ENCODE measurements at regions not wholly inside any gene's neighbourhood (a gene's known extent, or its start where the extent isn't known, plus 50 kb on each side); places are given as distances from the start of the nearest gene placed in this dataset.

DNA sequence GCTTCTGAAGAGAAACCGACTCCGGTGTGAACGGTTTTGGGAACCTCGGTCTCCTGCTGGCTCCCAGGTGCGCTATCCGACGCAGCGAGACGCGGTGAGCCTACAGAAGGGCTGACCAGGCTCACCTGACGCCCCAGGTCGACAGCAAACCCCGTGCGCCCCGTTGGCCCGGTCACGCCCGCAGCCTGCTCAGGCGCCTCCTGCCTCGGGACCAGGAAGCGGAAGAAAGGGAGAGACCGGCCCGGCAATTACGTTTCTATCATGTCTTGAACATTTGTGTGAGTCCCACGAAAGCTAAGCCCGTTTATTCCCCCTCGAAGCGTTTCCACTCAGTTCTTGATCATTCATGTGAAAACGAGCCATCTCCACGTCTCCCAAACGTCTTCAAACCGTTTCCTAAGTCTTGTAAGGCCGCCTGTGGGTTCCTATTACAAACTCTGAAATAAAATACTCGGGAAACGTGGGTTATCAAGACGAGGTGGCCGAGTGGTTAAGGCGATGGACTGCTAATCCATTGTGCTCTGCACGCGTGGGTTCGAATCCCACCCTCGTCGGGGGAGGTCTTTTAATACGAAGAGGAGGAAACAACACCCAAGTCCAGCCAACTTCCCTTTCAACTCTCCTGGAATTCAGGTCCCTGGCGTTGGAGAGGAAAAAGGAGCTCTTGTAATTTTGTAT lies 150.5 kb upstream of the PRSS16 start:
- in situ Hi-C loops (cut with MboI; ENCODE audit: low sequenced_read_pairs), result no loop called here

DNA sequence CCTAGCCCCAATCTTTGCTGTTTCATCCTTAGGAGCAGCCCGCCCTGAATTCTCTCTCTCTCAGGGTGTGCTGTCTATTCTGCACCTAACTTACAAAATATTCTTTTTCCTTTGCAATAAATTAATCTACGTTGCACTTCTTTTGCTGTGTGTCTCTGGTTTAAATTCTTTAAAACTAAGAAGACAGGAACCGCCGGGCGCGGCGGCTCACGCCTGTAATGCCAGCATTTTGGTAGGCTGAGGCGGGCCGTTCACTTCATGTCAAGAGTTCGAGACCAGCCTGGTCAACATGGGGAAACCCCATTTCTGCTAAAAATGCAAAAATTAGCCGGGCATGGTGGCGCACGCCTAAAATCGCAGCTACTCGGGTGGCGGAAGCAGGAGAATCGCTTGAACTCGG lies 148.5 kb upstream of the PRSS16 start:
- in situ Hi-C loops (cut with MboI; ENCODE audit: low sequenced_read_pairs), result no loop called here

DNA sequence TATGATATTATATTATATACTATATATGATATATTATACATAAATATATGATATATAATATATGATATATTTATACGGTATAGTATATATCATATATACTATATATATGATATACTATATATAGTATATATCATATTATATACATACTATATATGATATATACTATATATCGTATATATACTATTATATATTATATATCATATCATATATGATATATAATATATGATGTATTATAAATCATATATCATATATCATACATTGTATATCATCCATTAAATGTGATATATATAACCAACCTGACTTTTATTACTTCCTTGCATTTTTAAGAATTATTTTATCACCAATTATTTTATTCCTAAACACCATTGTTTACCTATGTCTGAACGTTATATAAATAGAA lies 146.6 kb upstream of the PRSS16 start:
- in situ Hi-C loops (cut with MboI; ENCODE audit: low sequenced_read_pairs), result no loop called here

DNA sequence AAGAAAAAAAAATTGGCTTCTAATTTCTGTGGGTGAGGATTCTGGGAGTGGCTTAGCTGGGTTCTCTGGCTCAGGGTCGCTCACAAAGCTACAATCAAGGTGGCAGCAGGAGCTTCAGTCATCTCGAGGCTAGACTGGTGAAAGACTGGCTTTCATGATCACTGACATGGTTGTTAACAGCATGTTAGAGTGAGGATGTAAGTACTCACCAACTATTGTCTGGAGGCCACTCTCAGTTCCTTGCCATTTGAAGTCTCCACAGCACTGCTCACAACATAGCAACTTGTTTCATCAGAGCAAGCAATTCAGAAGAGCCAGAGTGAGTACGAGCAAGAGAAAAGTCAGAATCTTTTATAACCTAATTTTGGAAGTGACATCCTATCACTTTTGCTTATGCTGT lies 145.7 kb upstream of the PRSS16 start:
- in situ Hi-C loops (cut with MboI; ENCODE audit: low sequenced_read_pairs), result no loop called here

DNA sequence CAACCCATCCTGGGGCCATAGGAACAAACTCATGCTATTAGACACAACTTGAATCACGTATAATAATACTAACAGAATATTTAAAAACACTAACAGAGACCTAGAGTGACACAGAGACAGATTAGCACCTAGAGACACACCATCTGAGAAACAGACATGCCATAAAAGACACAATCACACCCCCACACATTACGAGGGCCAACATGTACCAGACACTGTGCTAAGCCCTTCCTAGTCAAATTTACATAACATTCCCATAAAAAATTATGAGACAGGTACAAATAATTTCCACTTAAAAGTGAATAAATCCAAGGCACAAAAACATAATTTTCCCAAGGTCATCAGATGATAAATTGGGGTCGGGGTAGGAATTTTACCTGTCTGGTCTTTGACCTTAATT lies 141.1 kb upstream of the PRSS16 start:
- in situ Hi-C loops (cut with MboI; ENCODE audit: low sequenced_read_pairs), result no loop called here

DNA sequence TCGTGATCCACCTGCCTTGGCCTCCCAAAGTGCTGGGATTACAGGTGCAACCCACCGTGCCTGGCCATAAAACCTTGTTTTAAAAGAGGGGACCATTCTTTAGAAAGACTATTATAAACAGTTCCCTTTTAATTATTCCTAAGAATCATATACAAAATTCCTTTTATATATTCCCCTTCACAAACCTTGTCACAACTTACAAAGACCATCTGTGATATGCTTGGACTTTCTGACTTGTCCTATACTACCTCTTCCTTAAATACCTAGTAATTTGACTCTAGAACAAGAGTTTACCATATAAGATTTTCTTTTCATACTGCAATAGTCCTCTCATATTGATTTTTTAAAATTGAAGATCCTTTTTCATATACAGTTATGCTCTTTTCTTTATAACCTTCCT lies 135.8 kb upstream of the PRSS16 start:
- in situ Hi-C loops (cut with MboI; ENCODE audit: low sequenced_read_pairs), result no loop called here

DNA sequence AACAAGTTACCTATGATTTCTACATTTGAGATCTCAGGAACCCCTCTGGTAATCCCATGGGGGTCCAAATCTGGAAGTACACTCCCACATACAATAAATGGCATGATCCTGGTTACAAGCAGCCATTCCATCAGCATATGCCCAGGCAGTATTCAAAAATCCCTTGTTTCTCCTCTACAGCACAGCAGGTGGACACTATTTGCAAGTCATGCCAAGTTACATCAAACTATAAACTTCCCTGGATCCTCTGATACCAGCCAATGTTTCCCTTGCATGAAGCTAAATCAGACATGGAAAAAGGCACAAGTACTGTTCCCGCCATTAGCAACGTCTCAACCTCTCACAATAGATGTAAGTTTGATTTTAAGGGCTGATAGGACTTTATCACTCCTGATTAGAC lies 134.5 kb upstream of the PRSS16 start:
- in situ Hi-C loops (cut with MboI; ENCODE audit: low sequenced_read_pairs), result no loop called here

DNA sequence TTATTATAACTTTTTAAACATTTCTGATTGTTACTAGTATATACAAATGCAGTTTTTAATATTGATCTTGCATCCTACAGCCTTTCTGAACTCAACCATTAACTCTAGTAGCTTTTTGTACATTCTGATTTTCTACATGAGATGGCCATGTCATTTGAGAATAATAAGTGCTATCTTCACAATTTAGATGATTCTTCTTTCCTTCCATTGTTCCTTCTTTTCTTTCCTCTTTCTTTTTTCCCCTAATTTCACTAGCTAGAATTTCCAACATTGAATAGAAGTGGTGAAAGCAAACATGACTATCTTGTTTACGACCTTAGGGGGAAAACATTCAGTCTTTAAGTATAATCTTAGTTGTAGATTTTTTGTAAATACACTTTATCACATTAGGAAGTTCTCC lies 128.2 kb upstream of the PRSS16 start:
- in situ Hi-C loops (cut with MboI; ENCODE audit: low sequenced_read_pairs), result no loop called here

DNA sequence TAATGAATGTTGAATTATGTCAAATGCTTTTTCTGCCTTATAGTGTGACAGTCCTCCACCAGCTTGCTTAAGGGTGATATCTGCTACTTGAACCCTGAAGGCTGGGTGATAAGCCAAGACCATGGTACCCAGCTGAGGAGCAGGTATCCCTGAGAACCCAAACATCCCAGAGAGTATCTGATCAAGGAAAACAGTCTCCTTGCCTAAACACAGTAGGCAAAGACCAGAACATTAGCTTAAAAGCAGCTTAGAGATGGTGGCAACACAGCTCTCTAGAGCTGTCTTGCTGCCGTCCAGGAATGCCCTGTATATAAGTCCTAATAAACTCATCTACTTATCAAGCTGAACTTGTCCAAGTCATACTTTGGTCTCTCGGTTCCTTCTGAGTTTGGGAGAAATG lies 127.7 kb upstream of the PRSS16 start:
- in situ Hi-C loops (cut with MboI; ENCODE audit: low sequenced_read_pairs), result no loop called here

DNA sequence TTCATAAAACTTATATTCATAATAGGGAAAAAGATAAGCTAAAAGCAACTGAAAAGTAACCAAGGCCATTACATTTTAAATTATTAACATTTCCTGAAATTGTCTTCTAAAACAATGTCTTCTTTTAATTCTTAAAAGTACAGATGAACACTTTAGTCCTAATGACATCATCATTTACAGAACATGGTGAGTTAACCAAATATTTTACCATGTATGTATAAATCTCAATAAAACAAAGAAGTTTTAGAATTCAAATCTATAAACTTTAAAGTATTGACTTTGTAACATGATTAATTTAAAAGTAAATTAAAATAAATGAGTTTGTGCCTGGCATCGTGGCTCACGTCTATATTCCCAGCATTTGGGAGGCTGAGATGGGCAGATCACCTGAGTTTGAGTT lies 125.9 kb upstream of the PRSS16 start:
- in situ Hi-C loops (cut with MboI; ENCODE audit: low sequenced_read_pairs), result no loop called here

DNA sequence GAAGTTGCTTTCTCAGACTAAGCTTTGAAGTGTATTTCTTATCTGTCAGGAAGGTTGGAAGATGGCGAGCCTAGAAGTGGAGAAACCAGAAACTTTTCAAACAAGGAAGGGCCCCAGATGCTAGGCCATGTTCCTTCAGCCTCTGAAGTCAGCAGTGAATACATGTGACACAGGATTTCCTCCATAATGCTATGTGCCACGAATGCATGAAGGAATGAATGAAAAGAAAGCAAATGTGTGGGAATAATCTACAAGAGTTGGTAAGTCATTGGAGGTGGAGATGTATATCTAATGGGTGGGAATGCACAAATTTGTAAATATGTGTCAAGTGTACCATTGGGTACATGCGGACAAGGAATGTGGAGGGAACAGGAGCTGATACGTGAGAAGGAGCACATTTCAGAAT lies 123.2 kb upstream of the PRSS16 start:
- in situ Hi-C loops (cut with MboI; ENCODE audit: low sequenced_read_pairs), result no loop called here

DNA sequence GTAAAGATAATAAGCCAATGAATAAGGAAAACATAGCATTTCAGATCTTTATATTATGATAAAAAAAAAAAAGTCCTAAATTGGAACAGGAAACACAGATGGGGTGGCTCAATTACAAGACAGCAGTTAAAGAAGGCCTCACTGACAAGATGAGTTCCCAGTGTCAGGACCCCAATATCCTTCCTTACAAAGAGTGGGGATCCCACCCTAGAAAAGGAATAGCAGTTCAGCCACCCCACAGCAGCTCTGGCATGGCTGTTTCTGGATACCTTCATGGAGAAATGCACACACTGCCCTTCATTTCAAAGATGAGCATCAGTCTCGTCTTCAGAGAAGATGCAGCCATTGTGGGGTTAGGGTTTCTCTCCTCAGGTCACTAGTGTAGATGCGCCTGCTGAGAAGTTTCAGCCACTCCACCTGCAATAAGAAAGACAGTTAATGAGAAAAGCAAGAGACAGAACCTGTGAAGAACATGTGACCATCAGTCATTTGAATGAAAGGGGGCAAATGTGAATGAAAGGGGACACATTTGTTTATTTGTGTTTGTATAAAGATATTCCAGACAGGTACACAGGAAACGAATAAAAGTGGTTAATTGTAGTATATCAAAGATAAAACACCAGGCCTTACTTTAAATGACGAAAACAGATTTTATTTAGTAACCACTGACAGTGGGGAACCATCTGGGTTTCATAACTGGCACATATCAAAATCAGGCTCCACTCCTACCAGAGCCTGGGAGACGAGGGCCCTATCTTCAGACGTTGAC lies 121.3 kb upstream of the PRSS16 start:
- in situ Hi-C loops (cut with MboI; ENCODE audit: low sequenced_read_pairs), result loop anchor here (25.0 kb wide), 1 partner anchor 964 kb away; a partner anchor contains a TSS

DNA sequence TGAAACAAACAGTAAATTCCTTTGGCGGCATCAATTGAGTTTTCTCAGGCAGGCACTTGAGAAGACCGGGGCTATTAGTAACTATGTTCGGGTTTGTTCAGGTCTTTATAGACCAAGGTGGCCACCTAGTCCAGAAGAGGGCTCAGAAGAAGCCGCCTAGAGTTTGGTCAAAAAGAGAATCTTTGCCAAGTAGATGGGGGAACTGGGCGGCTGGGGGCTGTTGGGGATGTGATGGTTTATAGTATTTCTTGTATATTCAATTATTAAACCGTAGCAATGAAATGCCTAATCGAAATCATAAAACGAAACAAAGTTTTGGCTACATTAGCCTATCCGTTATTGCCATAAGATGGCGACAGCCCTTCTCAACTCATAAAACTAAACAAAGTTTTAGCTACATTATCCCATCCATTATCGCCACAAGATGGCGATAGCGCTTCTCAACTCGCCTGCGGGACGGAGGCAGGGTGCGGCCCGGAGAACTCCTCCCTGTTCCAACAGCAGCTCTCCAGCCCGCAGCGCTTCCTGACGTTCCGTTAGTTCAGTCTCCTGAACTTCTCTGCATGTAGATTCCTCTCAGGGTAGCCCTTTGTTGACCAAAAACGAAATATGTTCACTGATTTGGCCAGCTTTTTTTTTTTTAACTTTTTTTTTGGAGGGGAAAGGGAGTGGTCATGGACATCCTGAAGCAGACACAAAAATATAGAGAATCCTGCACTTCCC lies 120.5 kb upstream of the PRSS16 start:
- in situ Hi-C loops (cut with MboI; ENCODE audit: low sequenced_read_pairs), result loop anchor here (25.0 kb wide), 1 partner anchor 965 kb away; a partner anchor contains a TSS

DNA sequence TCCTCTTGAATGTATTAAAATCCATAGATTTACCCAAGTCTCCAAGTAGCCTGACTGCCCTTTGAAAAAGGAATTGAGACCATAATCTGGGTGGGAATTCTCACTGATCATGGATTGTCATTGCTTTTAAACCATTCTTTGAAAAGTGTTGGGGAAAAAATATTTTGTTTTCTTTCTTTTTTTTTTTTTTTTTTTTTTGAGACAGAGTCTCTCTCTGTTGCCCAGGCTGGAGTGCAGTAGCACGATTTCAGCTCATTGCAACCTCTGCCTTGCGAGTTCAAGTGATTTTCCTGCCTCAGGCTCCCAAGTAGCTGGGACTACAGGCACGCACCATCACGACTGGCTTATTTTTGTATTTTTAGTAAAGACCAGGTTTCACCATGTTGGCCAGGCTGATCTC lies 119.6 kb upstream of the PRSS16 start:
- in situ Hi-C loops (cut with MboI; ENCODE audit: low sequenced_read_pairs), result loop anchor here (25.0 kb wide), 1 partner anchor 966 kb away; a partner anchor contains a TSS

DNA sequence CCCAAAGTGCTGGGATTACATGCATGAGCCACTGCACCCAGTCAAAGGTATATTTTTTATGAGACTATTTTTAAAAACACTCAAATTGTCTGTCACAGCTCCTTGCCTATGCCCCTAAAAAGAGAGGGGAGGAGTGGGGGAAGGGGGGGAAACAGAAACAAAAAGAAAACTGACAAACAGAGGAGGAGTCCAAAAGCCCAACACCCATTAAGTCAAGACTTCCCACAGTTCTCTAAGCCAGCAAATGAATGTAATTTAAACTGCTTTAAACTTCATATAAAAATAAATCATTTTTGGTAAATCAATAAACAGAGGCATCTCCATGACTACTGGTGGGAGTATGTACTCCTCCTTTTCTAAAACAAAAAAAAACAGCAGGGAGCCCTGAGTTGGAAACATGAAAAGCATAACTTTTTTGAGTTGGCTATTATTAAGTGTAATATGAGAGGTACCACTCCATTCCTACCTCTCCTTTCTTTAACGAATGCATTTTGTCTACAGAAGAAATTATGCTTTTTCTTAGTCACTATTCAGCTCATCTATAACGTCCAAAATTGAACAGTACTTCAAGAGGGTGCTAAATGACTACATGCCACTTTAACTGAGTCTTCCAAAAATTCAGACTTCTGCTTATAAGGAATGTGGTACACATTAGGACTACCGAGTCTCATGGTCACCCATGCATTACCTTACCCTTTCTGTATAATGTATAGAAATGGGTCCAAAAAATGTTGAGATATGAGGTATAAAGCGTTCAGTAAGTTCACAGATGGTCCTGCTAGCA lies 119.0 kb upstream of the PRSS16 start:
- in situ Hi-C loops (cut with MboI; ENCODE audit: low sequenced_read_pairs), result loop anchor here (25.0 kb wide), 1 partner anchor 966 kb away; a partner anchor contains a TSS

DNA sequence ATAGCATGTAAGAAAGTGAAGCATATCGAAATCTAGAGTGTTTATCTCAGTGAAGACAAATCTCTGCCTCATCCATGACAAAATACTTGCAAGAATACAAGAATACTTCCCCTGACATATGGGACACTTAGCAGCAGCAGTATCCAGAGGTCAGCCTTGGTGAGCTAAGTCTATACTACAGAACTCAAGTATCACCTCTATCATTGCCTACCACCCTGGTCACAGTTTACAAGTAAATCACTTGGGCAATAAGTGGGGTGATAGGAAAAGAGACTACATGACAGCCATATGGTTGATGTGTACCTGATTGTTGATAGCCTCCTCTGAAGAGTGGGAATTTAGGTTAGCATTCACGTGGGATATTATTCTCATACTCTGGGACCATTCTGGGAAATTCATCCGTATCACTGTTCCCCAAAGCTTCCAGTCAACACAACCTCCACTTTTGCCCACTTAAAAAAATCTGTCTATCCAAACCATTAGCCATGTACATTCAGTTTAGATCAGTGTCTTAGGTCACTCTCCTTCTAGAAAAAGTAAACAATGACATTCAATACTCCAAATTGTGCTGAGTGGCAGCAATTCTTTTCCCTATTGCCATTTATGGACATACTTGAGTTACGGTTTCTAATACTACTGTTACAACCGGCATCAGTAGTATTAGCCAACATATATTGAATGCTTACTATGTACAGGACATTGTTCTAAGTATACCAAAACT lies 118.2 kb upstream of the PRSS16 start:
- in situ Hi-C loops (cut with MboI; ENCODE audit: low sequenced_read_pairs), result loop anchor here (25.0 kb wide), 1 partner anchor 967 kb away; a partner anchor contains a TSS

DNA sequence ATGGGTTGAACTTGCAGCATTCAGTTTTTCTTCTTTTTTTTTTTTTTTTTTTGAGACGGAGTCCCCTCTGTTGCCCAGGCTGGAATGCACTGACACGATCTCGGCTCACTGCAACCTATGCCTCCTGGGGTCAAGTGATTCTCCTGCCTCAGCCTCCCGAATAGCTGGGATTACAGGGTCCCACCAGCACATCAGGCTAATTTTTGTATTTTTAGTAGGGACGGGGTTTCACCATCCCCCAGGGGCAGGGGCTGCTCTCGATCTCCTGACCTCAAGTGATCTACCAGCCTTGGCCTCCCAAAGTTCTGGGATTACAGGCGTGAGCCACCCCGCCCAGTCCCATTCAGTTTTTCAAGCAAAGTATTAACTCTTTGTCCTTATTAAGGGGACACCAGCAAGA lies 117.6 kb upstream of the PRSS16 start:
- in situ Hi-C loops (cut with MboI; ENCODE audit: low sequenced_read_pairs), result loop anchor here (25.0 kb wide), 1 partner anchor 968 kb away; a partner anchor contains a TSS

DNA sequence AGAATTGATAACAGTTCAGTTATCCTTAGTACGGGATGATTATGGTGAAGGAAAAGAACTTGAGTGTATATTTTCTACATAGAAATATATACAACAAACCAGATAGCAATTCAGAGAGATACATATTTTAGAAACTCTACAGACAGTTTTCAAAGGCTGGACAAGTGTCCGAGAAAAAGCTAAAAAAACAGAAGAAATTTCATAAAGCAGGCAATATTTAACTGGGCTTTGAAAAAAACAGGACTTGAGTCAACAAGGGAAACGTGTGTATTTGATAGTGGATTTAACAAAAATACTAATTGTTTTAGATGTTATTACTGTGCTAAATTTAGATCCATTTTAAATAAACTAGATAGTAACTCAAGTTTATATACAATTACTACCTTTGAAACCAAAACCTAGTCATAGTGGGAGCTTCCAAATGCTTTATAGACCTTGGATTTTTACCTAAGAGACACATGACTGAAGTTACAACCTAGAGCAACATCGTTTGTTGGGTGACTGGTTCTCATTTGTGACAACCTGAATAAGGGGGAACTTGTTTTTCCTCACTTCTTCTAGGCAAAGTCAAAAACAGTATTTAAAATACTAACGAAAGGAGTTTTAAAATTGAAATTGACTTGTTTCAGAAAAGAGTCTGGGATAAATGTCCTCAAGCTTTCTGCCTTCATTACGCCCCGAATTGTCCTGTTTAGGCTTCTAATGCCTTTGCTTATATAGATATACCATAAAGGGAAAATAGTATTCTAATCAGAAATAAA lies 116.7 kb upstream of the PRSS16 start:
- in situ Hi-C loops (cut with MboI; ENCODE audit: low sequenced_read_pairs), result loop anchor here (25.0 kb wide), 1 partner anchor 969 kb away; a partner anchor contains a TSS

DNA sequence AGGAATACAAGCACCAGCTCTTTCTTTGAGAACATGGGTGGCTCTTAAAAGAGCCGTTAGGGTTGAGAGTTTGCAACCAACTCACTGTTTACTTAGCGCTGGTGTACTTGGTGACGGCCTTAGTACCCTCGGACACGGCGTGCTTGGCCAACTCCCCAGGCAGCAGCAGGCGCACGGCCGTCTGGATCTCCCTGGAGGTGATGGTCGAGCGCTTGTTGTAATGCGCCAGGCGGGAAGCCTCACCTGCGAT lies 115.3 kb upstream of the PRSS16 start:
- in situ Hi-C loops (cut with MboI; ENCODE audit: low sequenced_read_pairs), result loop anchor here (25.0 kb wide), 1 partner anchor 970 kb away; a partner anchor contains a TSS

Measured in HL-60/S4 treated with phorbol 12-myristate 13-acetate at 8.2 ng/mL for 4 days and 3 days (cell line).